ENCODE measurements at regions not wholly inside any gene's neighbourhood (a gene's known extent, or its start where the extent isn't known, plus 50 kb on each side); places are given as distances from the start of the nearest gene placed in this dataset.

DNA sequence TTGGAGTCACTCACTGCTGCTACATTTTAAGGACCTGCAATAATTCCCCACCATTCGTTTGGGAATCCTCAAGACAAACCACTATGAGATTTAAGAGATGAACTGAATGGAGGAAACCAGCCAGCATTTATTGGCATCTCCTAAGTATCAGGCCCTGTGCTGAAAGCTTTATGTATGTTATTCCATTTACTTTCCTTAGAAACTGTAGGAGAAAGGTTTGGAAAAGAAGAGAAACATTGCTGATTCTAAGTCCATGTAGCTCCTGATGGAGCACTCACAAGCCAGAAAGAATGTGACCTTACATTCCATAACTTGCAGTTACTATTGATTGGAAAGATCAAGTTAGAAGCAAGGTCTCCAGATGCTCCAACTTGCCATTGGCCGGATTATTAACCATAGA is 267.4 kb downstream of the GAS1 start:
- TF ChIP-seq, protein P1, sequence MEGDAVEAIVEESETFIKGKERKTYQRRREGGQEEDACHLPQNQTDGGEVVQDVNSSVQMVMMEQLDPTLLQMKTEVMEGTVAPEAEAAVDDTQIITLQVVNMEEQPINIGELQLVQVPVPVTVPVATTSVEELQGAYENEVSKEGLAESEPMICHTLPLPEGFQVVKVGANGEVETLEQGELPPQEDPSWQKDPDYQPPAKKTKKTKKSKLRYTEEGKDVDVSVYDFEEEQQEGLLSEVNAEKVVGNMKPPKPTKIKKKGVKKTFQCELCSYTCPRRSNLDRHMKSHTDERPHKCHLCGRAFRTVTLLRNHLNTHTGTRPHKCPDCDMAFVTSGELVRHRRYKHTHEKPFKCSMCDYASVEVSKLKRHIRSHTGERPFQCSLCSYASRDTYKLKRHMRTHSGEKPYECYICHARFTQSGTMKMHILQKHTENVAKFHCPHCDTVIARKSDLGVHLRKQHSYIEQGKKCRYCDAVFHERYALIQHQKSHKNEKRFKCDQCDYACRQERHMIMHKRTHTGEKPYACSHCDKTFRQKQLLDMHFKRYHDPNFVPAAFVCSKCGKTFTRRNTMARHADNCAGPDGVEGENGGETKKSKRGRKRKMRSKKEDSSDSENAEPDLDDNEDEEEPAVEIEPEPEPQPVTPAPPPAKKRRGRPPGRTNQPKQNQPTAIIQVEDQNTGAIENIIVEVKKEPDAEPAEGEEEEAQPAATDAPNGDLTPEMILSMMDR (IDR thresholded peaks at IDR 0.05), result no peak
- TF ChIP-seq POLR2A (IDR thresholded peaks at IDR 0.05), result no peak
